ENCODE measurements at regions not wholly inside any gene's neighbourhood (a gene's known extent, or its start where the extent isn't known, plus 50 kb on each side); places are given as distances from the start of the nearest gene placed in this dataset.

- no peak for DNase-seq (ENCODE audit: low read depth in 2 of 2)
Observed at GRCh38 chr4:124203613-124204238, 508.8 kb downstream of the ANKRD50 start.

GRCh38 chr4:124206779-124207605 is 505.5 kb downstream of the ANKRD50 start:
- DNase-seq (ENCODE audit: low read depth in 2 of 2), result no peak

DNA sequence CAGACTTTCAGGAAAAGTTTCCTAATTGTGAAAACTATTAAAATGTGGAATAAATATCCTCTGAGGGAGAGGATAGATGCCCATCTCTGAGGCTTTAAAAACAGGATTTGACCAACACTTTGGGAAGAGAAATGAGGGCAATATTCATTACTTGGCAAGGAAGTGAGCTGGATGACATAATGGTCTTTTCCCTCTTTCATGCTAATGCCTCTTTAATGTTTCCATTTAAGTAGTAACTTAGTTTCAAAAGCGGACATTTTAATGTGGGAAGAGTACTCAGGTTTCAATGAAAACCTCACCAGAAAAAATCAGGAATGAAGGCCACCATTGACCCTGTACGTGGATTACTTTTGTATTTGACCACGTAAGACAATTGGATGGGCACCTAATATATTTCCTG is 503.3 kb downstream of the ANKRD50 start:
- DNase-seq (ENCODE audit: low read depth in 2 of 2), result peak in 1 of 2 donors; percentile 3

DNA sequence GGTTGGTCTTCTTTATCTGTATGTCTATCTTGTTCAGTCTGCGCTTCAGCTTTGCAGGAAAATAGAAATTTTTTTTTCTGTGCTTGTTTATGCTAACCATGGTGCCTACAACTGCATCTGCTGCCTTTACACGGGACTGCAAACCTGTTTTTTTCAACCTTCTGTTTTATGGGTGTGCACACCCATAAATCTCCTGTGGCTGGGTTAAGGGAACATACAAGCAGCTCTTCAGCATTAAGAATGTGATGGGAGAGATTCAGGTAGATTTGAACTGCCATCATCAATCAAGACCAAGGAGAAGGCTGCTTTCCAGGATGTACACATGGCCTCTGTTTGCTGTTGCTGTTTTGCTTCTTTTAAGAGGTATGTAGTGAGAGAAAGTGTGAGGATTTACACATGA is 502.9 kb downstream of the ANKRD50 start:
- no peak for DNase-seq (ENCODE audit: low read depth in 2 of 2)

DNA sequence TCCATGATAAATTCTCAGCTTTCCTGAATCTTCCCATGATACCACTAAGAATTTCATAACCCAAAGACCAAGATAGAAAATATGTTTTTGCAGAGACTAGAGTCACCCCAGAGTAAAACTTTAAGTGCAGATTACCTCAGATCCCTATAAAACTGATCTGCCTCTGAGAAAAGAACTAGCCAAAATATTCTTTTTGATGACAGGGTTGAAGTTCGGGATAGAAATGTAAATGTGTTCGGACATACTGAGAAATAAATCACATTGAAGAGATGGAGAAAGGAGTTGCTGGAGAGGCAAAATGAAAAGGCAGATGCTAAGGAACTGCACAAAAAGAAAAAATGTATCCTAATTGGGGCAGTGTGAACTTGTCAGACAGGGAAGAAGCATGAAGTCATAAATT is 501.8 kb downstream of the ANKRD50 start:
- DNase-seq (ENCODE audit: low read depth in 2 of 2), result no peak

GRCh38 chr4:124212815-124213630 is 499.5 kb downstream of the ANKRD50 start:
- peak in 1 of 2 donors; percentile 33 for DNase-seq (ENCODE audit: low read depth in 2 of 2)

DNA sequence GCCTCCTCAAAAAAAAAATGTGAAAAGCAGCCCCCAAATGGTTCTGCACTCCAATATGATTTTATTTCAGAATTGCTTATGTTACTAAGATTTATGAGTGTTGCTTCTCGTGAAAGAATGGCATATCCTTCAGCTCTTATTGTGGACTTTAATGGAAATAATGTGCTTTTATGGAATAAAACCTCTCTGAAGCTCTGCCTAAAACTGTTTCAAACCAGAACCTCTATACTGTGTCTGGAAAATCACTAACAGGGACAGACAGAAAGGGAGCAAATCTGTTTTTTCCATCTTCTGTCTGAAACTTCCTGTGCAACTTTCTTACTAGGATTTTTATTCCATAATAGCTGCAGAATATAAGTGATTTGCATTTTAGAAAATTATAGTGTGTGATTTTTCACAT is 493.1 kb downstream of the ANKRD50 start:
- DNase-seq (ENCODE audit: low read depth in 2 of 2), result no peak

- no peak for DNase-seq (ENCODE audit: low read depth in 2 of 2)
Observed at GRCh38 chr4:124224256-124224655, 488.3 kb downstream of the ANKRD50 start.

DNA sequence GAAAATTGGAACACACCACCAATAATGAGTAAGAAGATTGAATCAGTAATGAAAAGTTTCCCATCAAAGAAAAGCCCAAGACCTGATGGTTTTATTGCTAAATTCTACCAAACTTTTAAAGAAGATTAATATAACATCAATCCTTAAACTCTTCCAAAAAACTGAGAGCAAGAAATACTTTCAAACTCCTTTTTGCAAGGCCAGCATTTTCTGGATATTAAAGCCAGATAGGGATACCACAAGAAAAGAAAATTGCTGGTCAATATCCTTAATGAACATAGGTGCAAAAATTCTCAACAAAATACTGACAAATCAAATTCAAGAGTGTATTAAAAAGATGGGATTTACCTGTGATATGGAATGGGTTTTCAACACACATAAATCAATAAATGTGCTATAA is 484.6 kb downstream of the ANKRD50 start:
- DNase-seq (ENCODE audit: low read depth in 2 of 2), result no peak

DNA sequence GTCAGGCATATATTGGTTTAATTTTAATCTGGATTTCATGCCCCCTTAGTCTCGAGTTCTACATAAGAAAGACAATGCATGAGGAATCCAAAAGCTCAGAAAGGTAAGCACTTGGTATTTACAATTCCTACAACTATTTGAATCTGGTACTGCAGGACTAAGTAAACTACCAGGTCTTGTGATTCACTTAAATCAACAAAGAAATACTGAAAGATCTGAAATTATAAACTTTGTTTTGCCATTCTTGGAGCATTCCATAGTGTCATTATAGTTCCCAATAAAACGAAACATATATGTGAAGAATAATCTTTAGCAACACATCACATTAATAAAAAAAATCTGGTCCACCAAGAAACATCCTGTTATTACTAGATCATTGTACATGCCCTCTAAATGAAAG is 482.3 kb downstream of the ANKRD50 start:
- no peak for DNase-seq (ENCODE audit: low read depth in 2 of 2)

DNA sequence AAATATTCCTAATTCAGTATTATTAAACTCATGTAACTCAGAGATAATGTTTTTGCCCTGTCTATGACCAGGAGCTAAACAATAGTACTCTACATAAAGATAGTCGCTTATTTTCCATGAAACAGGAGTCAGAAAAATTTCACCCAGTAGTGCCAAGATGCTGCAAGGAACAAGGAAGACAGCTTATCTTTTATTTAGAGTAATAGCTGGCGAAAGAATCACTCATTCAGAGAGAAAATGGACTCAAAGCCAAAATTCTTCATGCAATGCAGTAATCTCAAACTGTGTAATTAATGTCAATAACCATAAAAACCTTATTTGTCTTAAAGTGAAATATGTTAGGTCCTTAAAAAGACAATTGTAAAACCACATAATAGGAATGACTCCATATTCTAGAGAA is 477.8 kb downstream of the ANKRD50 start:
- no peak for DNase-seq (ENCODE audit: low read depth in 2 of 2)

DNA sequence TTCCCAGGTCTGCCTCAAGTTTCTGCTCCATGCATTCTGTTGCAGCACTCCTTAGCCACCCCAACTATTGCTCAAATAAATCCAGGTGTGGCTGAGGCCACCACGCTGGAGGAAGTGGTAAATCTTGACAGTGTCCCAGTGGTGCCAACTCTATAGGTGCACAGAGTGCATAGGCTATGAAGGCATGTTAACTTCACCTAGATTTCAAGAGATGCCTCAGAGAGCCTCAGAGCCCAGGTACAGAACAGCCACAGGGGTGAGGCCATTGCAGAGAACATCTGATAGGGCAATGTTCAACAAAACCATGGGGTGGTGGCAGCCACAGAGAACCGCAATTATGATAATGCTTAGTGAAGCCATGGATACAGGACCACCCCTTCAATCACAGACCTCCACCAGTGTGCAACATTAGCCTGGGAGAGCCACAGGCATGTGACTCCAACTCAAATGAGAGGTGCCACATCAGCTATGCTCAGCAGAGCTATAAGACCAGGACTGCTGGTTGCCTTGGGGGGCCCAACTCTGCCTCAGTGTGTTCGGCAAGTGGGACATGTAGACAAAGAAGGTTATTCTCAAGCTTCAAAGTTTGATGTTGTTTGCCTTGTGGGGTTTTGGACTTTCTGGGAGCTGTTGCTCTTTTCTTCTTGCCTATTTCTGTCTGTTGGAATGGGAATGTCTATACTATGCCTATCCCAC is 468.7 kb downstream of the ANKRD50 start:
- DNase-seq (ENCODE audit: low read depth in 2 of 2), result no peak

GRCh38 chr4:124253080-124253479 is 459.5 kb downstream of the ANKRD50 start:
- no peak for DNase-seq (ENCODE audit: low read depth in 2 of 2)

DNA sequence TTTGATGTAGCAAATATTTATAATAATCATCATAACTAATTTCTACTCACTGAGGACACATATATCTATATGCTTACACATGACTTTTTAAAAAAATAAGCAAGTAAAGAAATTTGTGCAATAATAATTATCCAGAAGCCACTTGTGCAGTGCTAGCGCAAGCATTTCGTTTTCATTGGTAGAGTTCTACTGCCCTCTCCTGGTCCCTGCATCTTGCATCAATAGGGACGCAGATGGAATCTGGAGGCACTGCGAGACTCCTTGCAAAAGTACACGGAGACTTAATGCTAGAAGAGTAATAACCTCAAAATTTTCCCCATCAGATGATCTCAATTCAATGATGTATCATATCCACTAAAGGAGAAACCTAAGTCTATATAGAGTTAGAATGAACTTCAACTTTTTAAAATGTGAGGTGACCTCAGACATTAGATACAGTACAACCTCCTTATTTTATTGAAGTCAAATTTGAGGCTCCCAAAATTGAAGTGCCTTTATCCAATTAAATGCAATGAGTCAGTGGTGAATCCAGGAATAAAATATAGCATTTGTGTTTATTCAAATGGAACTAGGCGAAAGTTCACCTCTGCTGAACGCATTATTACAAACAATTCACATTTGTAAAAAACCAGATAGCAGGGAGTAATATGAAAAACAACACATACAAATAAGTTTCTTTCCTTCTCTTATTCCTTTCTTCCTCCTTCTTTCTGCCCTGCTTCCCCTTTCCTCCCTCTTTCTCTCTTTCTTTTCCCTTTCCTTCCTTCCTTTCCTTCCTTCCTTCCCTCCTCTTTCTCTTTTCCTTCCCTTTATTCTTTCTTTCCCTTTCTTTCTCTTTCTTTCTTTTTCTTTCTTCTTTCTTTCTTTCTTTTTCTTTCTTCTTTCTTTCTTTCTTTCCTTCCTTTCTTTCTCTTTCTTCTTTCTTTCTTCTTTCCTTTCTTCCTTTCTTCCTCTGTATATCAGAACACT is 450.0 kb downstream of the ANKRD50 start:
- DNase-seq (ENCODE audit: low read depth in 2 of 2), result peak; percentile 78 to 85

- DNase-seq (ENCODE audit: low read depth in 2 of 2), result no peak
Observed at GRCh38 chr4:124265701-124266100, 446.8 kb downstream of the ANKRD50 start.

- DNase-seq (ENCODE audit: low read depth in 2 of 2), result no peak
Observed at GRCh38 chr4:124266721-124267120, 445.8 kb downstream of the ANKRD50 start.

GRCh38 chr4:124276461-124276860 is 436.1 kb downstream of the ANKRD50 start:
- no peak for DNase-seq (ENCODE audit: low read depth in 2 of 2)

GRCh38 chr4:124277691-124278090 is 434.8 kb downstream of the ANKRD50 start:
- DNase-seq (ENCODE audit: low read depth in 2 of 2), result no peak

DNA sequence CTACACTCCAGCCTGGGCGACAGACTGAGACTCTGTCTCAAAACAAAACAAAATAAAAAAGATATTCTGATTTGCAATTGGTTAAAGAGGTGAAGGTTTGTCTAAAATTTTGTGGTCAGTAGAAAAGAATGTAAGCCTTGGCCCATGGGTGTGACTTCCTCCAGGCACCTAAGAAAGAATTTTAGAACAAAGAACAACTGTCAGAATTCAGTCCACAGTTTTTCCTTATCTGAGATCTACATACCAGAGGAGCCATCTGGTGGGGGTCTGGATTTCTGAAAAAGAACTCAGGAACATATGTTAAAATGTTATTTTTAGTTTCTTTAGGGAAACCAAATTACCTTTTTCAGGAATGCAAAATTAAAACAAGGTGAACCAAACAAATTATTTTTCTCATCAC is 434.1 kb downstream of the ANKRD50 start:
- no peak for DNase-seq (ENCODE audit: low read depth in 2 of 2)

GRCh38 chr4:124279741-124280140 is 432.8 kb downstream of the ANKRD50 start:
- DNase-seq (ENCODE audit: low read depth in 2 of 2), result no peak
